ENCODE measurements at regions not wholly inside any gene's neighbourhood (a gene's known extent, or its start where the extent isn't known, plus 50 kb on each side); places are given as distances from the start of the nearest gene placed in this dataset.

DNA sequence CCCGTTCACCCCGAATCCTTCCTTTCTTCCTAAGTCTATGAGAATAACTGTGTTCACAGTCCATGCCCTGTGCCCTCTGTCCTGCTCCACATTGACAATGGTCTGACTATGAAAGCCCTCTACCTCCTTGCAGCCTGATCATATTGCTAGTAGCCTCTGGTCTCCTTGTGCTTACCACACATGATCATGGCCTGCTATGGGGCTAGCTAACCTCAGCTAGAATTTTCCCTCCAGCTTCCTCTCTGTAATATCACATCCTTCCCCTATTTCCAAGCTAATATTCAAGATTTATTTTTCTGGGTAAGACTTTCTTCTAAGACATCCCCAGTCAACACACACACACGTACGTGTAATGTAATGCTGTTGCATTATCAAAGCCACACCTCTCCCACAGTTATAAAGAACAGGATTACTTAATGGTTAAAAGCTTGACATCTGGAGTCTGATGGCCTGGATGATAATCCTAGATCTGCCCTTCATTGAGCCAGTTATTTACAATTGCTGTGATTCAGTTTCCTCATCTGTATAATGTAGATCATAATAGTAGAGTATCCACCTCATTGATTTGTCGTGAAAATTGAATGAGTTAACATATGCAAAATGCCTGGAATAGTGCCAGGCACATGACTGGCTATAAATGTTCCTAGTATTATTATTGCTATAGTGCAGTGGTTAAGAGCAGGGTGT is 214.4 kb upstream of the BLID start:
- ChIA-PET POLR2A (no interaction called here), CTCF (no interaction called here)
- H3K4me1 Mint-ChIP-seq, result no peaks in the 10 kb centered on the region
- TF ChIP-seq KAT7 (CRISPR knock-in tag; IDR thresholded peaks at IDR 0.05; ENCODE audit: borderline replicate concordance) (no peak), ZNF532 (CRISPR knock-in tag; IDR thresholded peaks at IDR 0.05; ENCODE audit: borderline replicate concordance) (no peak), ESRRA (CRISPR knock-in tag; IDR thresholded peaks at IDR 0.05; ENCODE audit: borderline replicate concordance) (no peak), ZMAT4 (CRISPR knock-in tag; IDR thresholded peaks at IDR 0.05) (no peak), JUN (CRISPR knock-in tag; IDR thresholded peaks at IDR 0.05) (no peak), NFYB (CRISPR knock-in tag; conservative IDR thresholded peaks at IDR 0.05; ENCODE audit: low read depth) (no peak), IRF2 (CRISPR knock-in tag; IDR thresholded peaks at IDR 0.05; ENCODE audit: borderline replicate concordance, low read depth) (no peak), SMAD4 (CRISPR knock-in tag; IDR thresholded peaks at IDR 0.05) (no peak), OVOL2 (CRISPR knock-in tag; IDR thresholded peaks at IDR 0.05; ENCODE audit: borderline replicate concordance) (no peak), ATF3 (CRISPR knock-in tag; conservative IDR thresholded peaks at IDR 0.05) (no peak), NFE2L1 (CRISPR knock-in tag; IDR thresholded peaks at IDR 0.05) (no peak), SMAD3 (CRISPR knock-in tag; IDR thresholded peaks at IDR 0.05; ENCODE audit: borderline replicate concordance) (no peak)
- TF ChIP-seq, protein P1, sequence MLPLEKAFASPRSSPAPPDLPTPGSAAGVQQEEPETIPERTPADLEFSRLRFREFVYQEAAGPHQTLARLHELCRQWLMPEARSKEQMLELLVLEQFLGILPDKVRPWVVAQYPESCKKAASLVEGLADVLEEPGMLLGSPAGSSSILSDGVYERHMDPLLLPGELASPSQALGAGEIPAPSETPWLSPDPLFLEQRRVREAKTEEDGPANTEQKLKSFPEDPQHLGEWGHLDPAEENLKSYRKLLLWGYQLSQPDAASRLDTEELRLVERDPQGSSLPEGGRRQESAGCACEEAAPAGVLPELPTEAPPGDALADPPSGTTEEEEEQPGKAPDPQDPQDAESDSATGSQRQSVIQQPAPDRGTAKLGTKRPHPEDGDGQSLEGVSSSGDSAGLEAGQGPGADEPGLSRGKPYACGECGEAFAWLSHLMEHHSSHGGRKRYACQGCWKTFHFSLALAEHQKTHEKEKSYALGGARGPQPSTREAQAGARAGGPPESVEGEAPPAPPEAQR (CRISPR knock-in tag; IDR thresholded peaks at IDR 0.05), result no peak
- TF ChIP-seq, protein P2, sequence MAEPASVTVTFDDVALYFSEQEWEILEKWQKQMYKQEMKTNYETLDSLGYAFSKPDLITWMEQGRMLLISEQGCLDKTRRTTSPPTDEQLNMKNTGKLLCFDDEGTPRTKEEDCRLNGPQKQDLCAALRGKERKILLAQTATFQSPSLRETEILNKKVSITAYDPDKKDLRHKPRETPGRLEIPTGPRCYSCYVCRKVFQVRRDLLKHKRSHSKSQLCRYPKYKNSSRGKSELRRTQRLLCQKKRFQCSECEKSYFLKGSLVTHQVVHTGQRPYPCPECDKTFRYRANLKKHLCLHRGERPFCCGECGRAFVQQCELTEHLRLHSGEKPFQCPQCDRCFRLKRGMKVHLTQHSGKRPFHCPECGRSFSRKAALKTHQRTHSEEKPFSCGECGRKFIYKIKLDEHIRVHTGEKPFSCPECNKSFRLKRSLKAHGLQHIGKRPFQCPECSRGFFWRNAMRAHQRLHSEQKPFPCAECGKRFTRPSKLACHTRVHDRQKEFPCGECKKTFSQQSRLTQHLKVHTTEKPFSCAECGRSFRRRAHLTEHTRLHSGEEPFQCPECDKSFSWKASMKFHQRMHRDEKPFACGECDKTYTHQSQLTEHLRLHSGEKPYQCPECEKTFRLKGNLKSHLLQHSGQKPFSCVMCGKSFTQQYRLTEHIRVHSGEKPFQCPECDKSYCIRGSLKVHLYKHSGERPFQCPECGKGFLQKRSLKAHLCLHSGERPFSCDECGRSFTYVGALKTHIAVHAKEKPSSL (CRISPR knock-in tag; conservative IDR thresholded peaks at IDR 0.05), result no peak
- TF ChIP-seq, protein P3, sequence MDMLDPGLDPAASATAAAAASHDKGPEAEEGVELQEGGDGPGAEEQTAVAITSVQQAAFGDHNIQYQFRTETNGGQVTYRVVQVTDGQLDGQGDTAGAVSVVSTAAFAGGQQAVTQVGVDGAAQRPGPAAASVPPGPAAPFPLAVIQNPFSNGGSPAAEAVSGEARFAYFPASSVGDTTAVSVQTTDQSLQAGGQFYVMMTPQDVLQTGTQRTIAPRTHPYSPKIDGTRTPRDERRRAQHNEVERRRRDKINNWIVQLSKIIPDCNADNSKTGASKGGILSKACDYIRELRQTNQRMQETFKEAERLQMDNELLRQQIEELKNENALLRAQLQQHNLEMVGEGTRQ (CRISPR knock-in tag; IDR thresholded peaks at IDR 0.05), result no peak
- TF ChIP-seq, protein P4, sequence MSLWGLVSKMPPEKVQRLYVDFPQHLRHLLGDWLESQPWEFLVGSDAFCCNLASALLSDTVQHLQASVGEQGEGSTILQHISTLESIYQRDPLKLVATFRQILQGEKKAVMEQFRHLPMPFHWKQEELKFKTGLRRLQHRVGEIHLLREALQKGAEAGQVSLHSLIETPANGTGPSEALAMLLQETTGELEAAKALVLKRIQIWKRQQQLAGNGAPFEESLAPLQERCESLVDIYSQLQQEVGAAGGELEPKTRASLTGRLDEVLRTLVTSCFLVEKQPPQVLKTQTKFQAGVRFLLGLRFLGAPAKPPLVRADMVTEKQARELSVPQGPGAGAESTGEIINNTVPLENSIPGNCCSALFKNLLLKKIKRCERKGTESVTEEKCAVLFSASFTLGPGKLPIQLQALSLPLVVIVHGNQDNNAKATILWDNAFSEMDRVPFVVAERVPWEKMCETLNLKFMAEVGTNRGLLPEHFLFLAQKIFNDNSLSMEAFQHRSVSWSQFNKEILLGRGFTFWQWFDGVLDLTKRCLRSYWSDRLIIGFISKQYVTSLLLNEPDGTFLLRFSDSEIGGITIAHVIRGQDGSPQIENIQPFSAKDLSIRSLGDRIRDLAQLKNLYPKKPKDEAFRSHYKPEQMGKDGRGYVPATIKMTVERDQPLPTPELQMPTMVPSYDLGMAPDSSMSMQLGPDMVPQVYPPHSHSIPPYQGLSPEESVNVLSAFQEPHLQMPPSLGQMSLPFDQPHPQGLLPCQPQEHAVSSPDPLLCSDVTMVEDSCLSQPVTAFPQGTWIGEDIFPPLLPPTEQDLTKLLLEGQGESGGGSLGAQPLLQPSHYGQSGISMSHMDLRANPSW (CRISPR knock-in tag; conservative IDR thresholded peaks at IDR 0.05; ENCODE audit: low read depth), result no peak
- TF ChIP-seq, protein P5, sequence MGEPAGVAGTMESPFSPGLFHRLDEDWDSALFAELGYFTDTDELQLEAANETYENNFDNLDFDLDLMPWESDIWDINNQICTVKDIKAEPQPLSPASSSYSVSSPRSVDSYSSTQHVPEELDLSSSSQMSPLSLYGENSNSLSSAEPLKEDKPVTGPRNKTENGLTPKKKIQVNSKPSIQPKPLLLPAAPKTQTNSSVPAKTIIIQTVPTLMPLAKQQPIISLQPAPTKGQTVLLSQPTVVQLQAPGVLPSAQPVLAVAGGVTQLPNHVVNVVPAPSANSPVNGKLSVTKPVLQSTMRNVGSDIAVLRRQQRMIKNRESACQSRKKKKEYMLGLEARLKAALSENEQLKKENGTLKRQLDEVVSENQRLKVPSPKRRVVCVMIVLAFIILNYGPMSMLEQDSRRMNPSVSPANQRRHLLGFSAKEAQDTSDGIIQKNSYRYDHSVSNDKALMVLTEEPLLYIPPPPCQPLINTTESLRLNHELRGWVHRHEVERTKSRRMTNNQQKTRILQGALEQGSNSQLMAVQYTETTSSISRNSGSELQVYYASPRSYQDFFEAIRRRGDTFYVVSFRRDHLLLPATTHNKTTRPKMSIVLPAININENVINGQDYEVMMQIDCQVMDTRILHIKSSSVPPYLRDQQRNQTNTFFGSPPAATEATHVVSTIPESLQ (CRISPR knock-in tag; IDR thresholded peaks at IDR 0.05), result no peak
- no peaks in the 10 kb centered on the region for H3K36me3 Mint-ChIP-seq
- H3K9me3 Mint-ChIP-seq, result no peaks in the 10 kb centered on the region
- H3K27me3 Mint-ChIP-seq (ENCODE audit: low read depth), result peaks cover 18% of the 10 kb centered on the region
- H3K27ac Mint-ChIP-seq, result no peak overlapping the region
- no peak for ATAC-seq
- H3K4me3 Mint-ChIP-seq, result no peak overlapping the region
- DNase-seq (ENCODE audit: low spot score), result no peak

Data from WTC11 (cell line).